OCI-LY7 (cell line): ENCODE measurements at regions not wholly inside any gene's neighbourhood (a gene's known extent, or its start where the extent isn't known, plus 50 kb on each side); places are given as distances from the start of the nearest gene placed in this dataset.

Experiments used
- BruUV-seq: library from RNA; stranded (reverse); fragments of 400-500 nt; replicated peaks from 2 replicates; lab custom pipeline; 2021; lab: Mats Ljungman, UMichigan
- CTCF ChIA-PET: fragments of 300-600 bp; sonication (Branson Sonifier 250); formaldehyde crosslinking; loops from one replicate; lab custom pipeline; 2022; ENCODE audit warnings: antibody characterized with exemption; ENCODE audit not compliant: unreplicated experiment; lab: Charles Lee
- POLR2A ChIA-PET: fragments of 300-600 bp; sonication (Branson Sonifier 250); formaldehyde crosslinking; loops from one replicate; lab custom pipeline; 2022; ENCODE audit warnings: antibody characterized with exemption; lab: Charles Lee
- DNase-seq: peaks from one replicate; pipeline ENCODE4 v3.0.0-alpha.2; 2015; ENCODE audit warnings: low spot score
- H2AFZ ChIP-seq: fragments of 200-600 bp; sonication (generic), shearing (Covaris generic); 2 replicates; pipeline ENCODE4 v1.6.1; 2014; ENCODE audit warnings: mild to moderate bottlenecking, antibody characterized with exemption, low read length, moderate library complexity
- H3K27ac ChIP-seq: fragments of 200-600 bp; sonication (generic); 2 replicates; pipeline ENCODE4 v1.5.1; 2014; ENCODE audit warnings: mixed run types, low read depth, mild to moderate bottlenecking, moderate library complexity, low read length, inconsistent platforms; ENCODE audit not compliant: poor library complexity, severe bottlenecking
- H3K36me3 ChIP-seq: fragments of 200-600 bp; sonication (generic); 2 replicates; pipeline ENCODE4 v1.6.1; 2014; ENCODE audit warnings: mild to moderate bottlenecking, antibody characterized with exemption, low read length, moderate library complexity, mixed read lengths; ENCODE audit not compliant: insufficient read depth
- H3K4me1 ChIP-seq: fragments of 200-600 bp; sonication (generic); 2 replicates; pipeline ENCODE4 v1.5.1; 2014; ENCODE audit warnings: mild to moderate bottlenecking, low read length; ENCODE audit not compliant: insufficient read depth, poor library complexity, severe bottlenecking
- H3K4me2 ChIP-seq: fragments of 200-600 bp; sonication (generic); 2 replicates; pipeline ENCODE4 v1.6.1; 2014; ENCODE audit warnings: mild to moderate bottlenecking, low read length
- H3K4me3 ChIP-seq: fragments of 200-600 bp; sonication (generic); 2 replicates; pipeline ENCODE4 v1.5.1; 2014; ENCODE audit warnings: mild to moderate bottlenecking, low read depth, low read length; ENCODE audit not compliant: poor library complexity, severe bottlenecking
- H3K79me2 ChIP-seq: fragments of 200-600 bp; sonication (generic); 2 replicates; pipeline ENCODE4 v1.6.1; 2016; ENCODE audit warnings: low read depth, mild to moderate bottlenecking, low read length, moderate library complexity, mixed read lengths; ENCODE audit not compliant: insufficient read depth
- H3K9me2 ChIP-seq: fragments of 200-600 bp; sonication (generic); 2 replicates; pipeline ENCODE4 v1.6.1; 2016; ENCODE audit warnings: mild to moderate bottlenecking, low read length, mixed read lengths; ENCODE audit not compliant: insufficient read depth
- H3K9me3 ChIP-seq: fragments of 200-600 bp; sonication (generic); 2 replicates; pipeline ENCODE4 v1.6.1; 2014; ENCODE audit warnings: mild to moderate bottlenecking, mixed run types, low read length, mixed read lengths
- H4K20me1 ChIP-seq: fragments of 200-600 bp; sonication (generic); 2 replicates; pipeline ENCODE4 v1.6.1; 2014; ENCODE audit warnings: mild to moderate bottlenecking, antibody characterized with exemption, low read length, moderate library complexity, mixed read lengths; ENCODE audit not compliant: insufficient read depth
- CTCF ChIP-seq: fragments of 200-600 bp; sonication (generic); conservative IDR thresholded peaks from 2 replicates; pipeline ENCODE4 v1.5.1; 2014; ENCODE audit warnings: mild to moderate bottlenecking, antibody characterized with exemption, low read length, moderate library complexity, mixed read lengths
- EZH2phosphoT487 ChIP-seq: fragments of 200-600 bp; sonication (generic); IDR thresholded peaks from 2 replicates; pipeline ENCODE4 v1.6.1; 2018; ENCODE audit warnings: low read depth, borderline replicate concordance, mild to moderate bottlenecking, mixed run types, antibody characterized with exemption, low read length, moderate library complexity, mixed read lengths
- intact Hi-C: fragments of 100-400 bp; cut with micrococcal nuclease; formaldehyde crosslinking; loops from one replicate; pipeline ENCODE4 v1.10.0; 2022; ENCODE audit not compliant: unreplicated experiment

DNA sequence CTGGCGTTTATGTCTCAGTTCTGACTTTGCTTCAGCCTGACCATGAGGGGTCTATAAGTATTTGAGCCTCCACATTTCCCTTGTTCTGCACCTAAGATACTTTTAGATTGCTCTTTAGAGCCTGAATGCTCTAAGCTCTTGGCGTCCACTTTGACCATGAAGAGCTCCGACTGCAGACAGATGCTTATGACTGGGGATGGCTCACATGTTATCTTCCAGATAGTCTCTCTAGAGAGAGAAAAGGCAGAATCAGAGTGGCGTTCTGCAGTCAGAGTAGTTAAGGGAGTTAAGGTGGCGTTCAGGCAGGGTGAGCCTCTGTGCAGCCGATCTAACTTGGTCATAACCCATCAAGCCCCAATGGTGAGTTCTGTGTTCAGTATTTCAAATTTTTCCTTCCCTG lies 487.9 kb upstream of the NR2F2 start:
- H3K27ac ChIP-seq: no peak overlapping the region
- DNase-seq: no peak
- POLR2A ChIA-PET: interaction anchor here (0.5 to 1.2 kb wide), 2 partner anchors 17 to 77 kb away, joined by 3 read pairs; no protein-coding TSS in a partner anchor
- no peaks in the 10 kb centered on the region for H4K20me1 ChIP-seq
- H3K9me2 ChIP-seq: no peaks in the 10 kb centered on the region
- H2AFZ ChIP-seq: no peak overlapping the region
- TF ChIP-seq EZH2phosphoT487: no peak
- no peak for TF ChIP-seq CTCF
- CTCF ChIA-PET: no interaction called here
- H3K9me3 ChIP-seq: no peaks in the 10 kb centered on the region
- no peak overlapping the region for H3K4me3 ChIP-seq
- H3K36me3 ChIP-seq: no peaks in the 10 kb centered on the region
- no peaks in the 10 kb centered on the region for H3K79me2 ChIP-seq
- no peaks in the 10 kb centered on the region for H3K4me1 ChIP-seq
- H3K4me2 ChIP-seq: no peak overlapping the region
- intact Hi-C loops: no loop called here
- BruUV-seq: no TSS peak

- Histone ChIP-seq H3K4me3 (no peak overlapping the region), H3K27ac (no peak overlapping the region), H3K36me3 (no peaks in the 10 kb centered on the region), H3K79me2 (no peaks in the 10 kb centered on the region), H3K4me2 (no peak overlapping the region), H2AFZ (no peak overlapping the region), H4K20me1 (no peaks in the 10 kb centered on the region), H3K9me3 (no peaks in the 10 kb centered on the region), H3K9me2 (no peaks in the 10 kb centered on the region), H3K4me1 (no peaks in the 10 kb centered on the region)
- no peak for DNase-seq
- intact Hi-C loops: no loop called here
- BruUV-seq: no TSS peak
- CTCF ChIA-PET: no interaction called here
- TF ChIP-seq CTCF: no peak
- no peak for TF ChIP-seq EZH2phosphoT487
- POLR2A ChIA-PET: interaction anchor here (1.2 kb wide), 1 partner anchor 18 kb away, joined by 3 read pairs; no protein-coding TSS in a partner anchor
These were observed 487.1 kb upstream of the NR2F2 start for GRCh38 chr15:95843241-95843910.

DNA sequence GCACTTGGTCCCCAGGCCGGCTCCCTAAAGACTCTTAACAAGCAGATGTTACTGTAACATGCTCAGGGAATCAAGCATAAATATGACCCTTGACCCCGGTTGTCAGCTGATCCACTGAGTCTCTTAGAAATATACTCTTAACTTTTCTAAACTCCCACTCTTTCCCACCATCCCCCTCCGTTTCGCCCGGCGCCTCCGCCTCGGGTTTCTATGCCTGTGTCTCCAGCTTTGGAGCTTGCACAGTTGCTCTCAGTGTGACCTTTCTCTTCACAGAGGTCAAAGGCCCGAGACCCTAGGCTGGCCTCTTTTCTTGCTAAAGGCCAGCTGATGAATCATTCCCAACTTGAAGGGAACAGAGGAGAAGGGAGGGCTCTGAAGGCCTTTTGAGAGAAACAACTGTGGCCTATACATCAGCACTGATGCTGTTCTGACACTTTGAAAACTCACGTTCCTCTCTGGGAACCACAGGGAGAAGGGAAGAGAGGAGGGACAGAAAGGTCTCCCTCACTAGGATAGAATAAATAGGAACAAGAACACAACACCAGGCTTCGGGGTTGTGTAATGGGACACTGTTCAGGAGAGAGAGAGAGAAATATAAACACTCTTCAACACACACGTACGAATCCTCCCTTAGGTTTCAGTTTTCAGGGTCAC lies 484.5 kb upstream of the NR2F2 start:
- H3K4me3 ChIP-seq: no peak overlapping the region
- CTCF ChIA-PET: no interaction called here
- no peaks in the 10 kb centered on the region for H3K36me3 ChIP-seq
- no peaks in the 10 kb centered on the region for H3K79me2 ChIP-seq
- no peak overlapping the region for H3K27ac ChIP-seq
- DNase-seq: no peak
- POLR2A ChIA-PET: no interaction called here
- H2AFZ ChIP-seq: no peak overlapping the region
- BruUV-seq: no TSS peak
- H3K9me2 ChIP-seq: no peaks in the 10 kb centered on the region
- no peaks in the 10 kb centered on the region for H3K4me1 ChIP-seq
- TF ChIP-seq CTCF: no peak
- no peaks in the 10 kb centered on the region for H4K20me1 ChIP-seq
- H3K9me3 ChIP-seq: no peaks in the 10 kb centered on the region
- intact Hi-C loops: no loop called here
- H3K4me2 ChIP-seq: no peak overlapping the region
